Activated naive CD4-positive, alpha-beta T cell treated with anti-CD3 and anti-CD28 coated beads, Interleukin-2, amount 50 U/mL, for 72 hours (primary cell): ENCODE measurements at regions not wholly inside any gene's neighbourhood (a gene's known extent, or its start where the extent isn't known, plus 50 kb on each side); places are given as distances from the start of the nearest gene placed in this dataset.

ENCODE experiments used
- ATAC-seq, 2 donors: fragments of 150-1000 bp; cut with Tn5 transposase; 2 replicates each; pipeline ENCODE4 v1.10.0; 2021; ENCODE audit warnings: mild to moderate bottlenecking in 2 of 2, moderate library complexity in 2 of 2
- DNase-seq, 2 donors: peaks; one replicate each; pipeline ENCODE4 v3.0.0; 2021 to 2022; ENCODE audit warnings: low spot score in 2 of 2
- H3K27ac Mint-ChIP-seq, 2 donors: one replicate each; pipeline ENCODE4 v1.8.0; 2022; ENCODE audit warnings: mild to moderate bottlenecking in 2 of 2, mixed read lengths in 2 of 2
- H3K36me3 Mint-ChIP-seq, 2 donors: one replicate each; pipeline ENCODE4 v1.8.0; 2022; ENCODE audit warnings: mixed read lengths in 2 of 2
- H3K9me3 Mint-ChIP-seq, 2 donors: one replicate each; pipeline ENCODE4 v1.8.0; 2022; ENCODE audit warnings: mixed read lengths in 2 of 2

GRCh38 chr16:7137560-7138330 lies 194.9 kb upstream of the RBFOX1 start:
- Mint-ChIP-seq H3K9me3 (peaks cover 28 to 51% of the 10 kb centered on the region in 2 donors), H3K36me3 (peaks cover 0 to 4% of the 10 kb centered on the region in 2 donors), H3K27ac (no peak overlapping the region)
- DNase-seq (no peak), ATAC-seq (no peak)

- DNase-seq: no peak
Observed at GRCh38 chr16:7132465-7132864, 200.2 kb upstream of the RBFOX1 start.

GRCh38 chr16:7124701-7125100 lies 207.9 kb upstream of the RBFOX1 start:
- ATAC-seq: no peak
- DNase-seq: no peak
- H3K36me3 Mint-ChIP-seq: no peaks in the 10 kb centered on the region
- H3K9me3 Mint-ChIP-seq: peaks cover 20 to 21% of the 10 kb centered on the region in 2 donors
- no peak overlapping the region for H3K27ac Mint-ChIP-seq

More at GRCh38 chr16:7132465-7132864, 200.2 kb upstream of the RBFOX1 start:
- H3K36me3 Mint-ChIP-seq: peaks cover 0 to 4% of the 10 kb centered on the region in 2 donors
- H3K9me3 Mint-ChIP-seq: peaks cover 17 to 25% of the 10 kb centered on the region in 2 donors
- ATAC-seq: no peak
- no peak overlapping the region for H3K27ac Mint-ChIP-seq

GRCh38 chr16:7124242-7124641 lies 208.4 kb upstream of the RBFOX1 start:
- no peak for ATAC-seq
- DNase-seq: no peak
- no peak overlapping the region for H3K27ac Mint-ChIP-seq
- H3K36me3 Mint-ChIP-seq: no peaks in the 10 kb centered on the region
- H3K9me3 Mint-ChIP-seq: peaks cover 16 to 17% of the 10 kb centered on the region in 2 donors

GRCh38 chr16:7116734-7117133 lies 215.9 kb upstream of the RBFOX1 start:
- ATAC-seq: no peak

GRCh38 chr16:7115898-7116297 lies 216.7 kb upstream of the RBFOX1 start:
- Mint-ChIP-seq H3K36me3 (no peaks in the 10 kb centered on the region), H3K27ac (no peak overlapping the region), H3K9me3 (peaks cover 11% of the 10 kb centered on the region in 2 donors)
- no peak for DNase-seq
- no peak for ATAC-seq

More at GRCh38 chr16:7116734-7117133, 215.9 kb upstream of the RBFOX1 start:
- DNase-seq: no peak
- Mint-ChIP-seq H3K27ac (no peak overlapping the region), H3K36me3 (no peaks in the 10 kb centered on the region), H3K9me3 (peaks cover 11% of the 10 kb centered on the region in 2 donors)

- DNase-seq: no peak
- ATAC-seq: no peak
- peaks cover 11 to 15% of the 10 kb centered on the region in 2 donors for H3K9me3 Mint-ChIP-seq
- peaks cover 0 to under 1% of the 10 kb centered on the region in 2 donors for H3K36me3 Mint-ChIP-seq
- no peak overlapping the region for H3K27ac Mint-ChIP-seq
Observed at GRCh38 chr16:7113949-7114348, 218.7 kb upstream of the RBFOX1 start.

GRCh38 chr16:7113395-7113794 lies 219.2 kb upstream of the RBFOX1 start:
- H3K9me3 Mint-ChIP-seq: peaks cover 12 to 15% of the 10 kb centered on the region in 2 donors
- DNase-seq: no peak
- no peak for ATAC-seq
- H3K36me3 Mint-ChIP-seq: peaks cover 0 to 6% of the 10 kb centered on the region in 2 donors
- H3K27ac Mint-ChIP-seq: no peak overlapping the region

- DNase-seq: no peak
Observed at GRCh38 chr16:7111265-7111664, 221.4 kb upstream of the RBFOX1 start.

GRCh38 chr16:7107436-7107835 lies 225.2 kb upstream of the RBFOX1 start:
- H3K27ac Mint-ChIP-seq: no peak overlapping the region
- H3K9me3 Mint-ChIP-seq: peaks cover 7 to 11% of the 10 kb centered on the region in 2 donors
- H3K36me3 Mint-ChIP-seq: peaks cover 0 to 7% of the 10 kb centered on the region in 2 donors
- DNase-seq (no peak), ATAC-seq (no peak)

More at GRCh38 chr16:7111265-7111664, 221.4 kb upstream of the RBFOX1 start:
- H3K9me3 Mint-ChIP-seq: peaks cover 12 to 13% of the 10 kb centered on the region in 2 donors
- H3K36me3 Mint-ChIP-seq: peaks cover 0 to 7% of the 10 kb centered on the region in 2 donors
- ATAC-seq: no peak
- no peak overlapping the region for H3K27ac Mint-ChIP-seq

- Mint-ChIP-seq H3K36me3 (no peaks in the 10 kb centered on the region), H3K9me3 (peaks cover 4 to 9% of the 10 kb centered on the region in 2 donors), H3K27ac (no peak overlapping the region)
- ATAC-seq: no peak
- no peak for DNase-seq
Observed at GRCh38 chr16:7103056-7103455, 229.6 kb upstream of the RBFOX1 start.

GRCh38 chr16:7101054-7101453 lies 231.6 kb upstream of the RBFOX1 start:
- no peak overlapping the region for H3K27ac Mint-ChIP-seq
- no peaks in the 10 kb centered on the region for H3K36me3 Mint-ChIP-seq
- no peak for ATAC-seq
- DNase-seq: no peak
- H3K9me3 Mint-ChIP-seq: peaks cover 14% of the 10 kb centered on the region in 2 donors

GRCh38 chr16:7097518-7097917 lies 235.1 kb upstream of the RBFOX1 start:
- no peak for ATAC-seq

GRCh38 chr16:7093511-7093910 lies 239.1 kb upstream of the RBFOX1 start:
- ATAC-seq: no peak
- no peak for DNase-seq
- no peak overlapping the region for H3K27ac Mint-ChIP-seq
- H3K36me3 Mint-ChIP-seq: no peaks in the 10 kb centered on the region
- peaks cover 17 to 20% of the 10 kb centered on the region in 2 donors for H3K9me3 Mint-ChIP-seq

More at GRCh38 chr16:7097518-7097917, 235.1 kb upstream of the RBFOX1 start:
- H3K27ac Mint-ChIP-seq: no peak overlapping the region
- peaks cover 18 to 20% of the 10 kb centered on the region in 2 donors for H3K9me3 Mint-ChIP-seq
- no peaks in the 10 kb centered on the region for H3K36me3 Mint-ChIP-seq
- DNase-seq: no peak

- Mint-ChIP-seq H3K9me3 (peaks cover 18 to 25% of the 10 kb centered on the region in 2 donors), H3K27ac (no peak overlapping the region), H3K36me3 (peaks cover 6% of the 10 kb centered on the region in 2 donors)
- DNase-seq (no peak), ATAC-seq (no peak)
Observed at GRCh38 chr16:7090628-7091115, 242.0 kb upstream of the RBFOX1 start.

- no peak for ATAC-seq
- peaks cover 18 to 28% of the 10 kb centered on the region in 2 donors for H3K9me3 Mint-ChIP-seq
- DNase-seq: no peak
- H3K27ac Mint-ChIP-seq: no peak overlapping the region
- H3K36me3 Mint-ChIP-seq: peaks cover 6% of the 10 kb centered on the region in 2 donors
Observed at GRCh38 chr16:7089751-7090150, 242.9 kb upstream of the RBFOX1 start.

- Mint-ChIP-seq H3K27ac (no peak overlapping the region), H3K36me3 (peaks cover 6% of the 10 kb centered on the region in 2 donors), H3K9me3 (peaks cover 14 to 29% of the 10 kb centered on the region in 2 donors)
- DNase-seq (no peak), ATAC-seq (no peak)
Observed at GRCh38 chr16:7088711-7089110, 243.9 kb upstream of the RBFOX1 start.
